HEK293 (cell line): ENCODE measurements at regions not wholly inside any gene's neighbourhood (a gene's known extent, or its start where the extent isn't known, plus 50 kb on each side); places are given as distances from the start of the nearest gene placed in this dataset.

ENCODE experiments used
- CTCF ChIA-PET: fragments of 350-600 bp; formaldehyde crosslinking; extraction: SDS; loops from one replicate; lab custom pipeline; 2021; ENCODE audit warnings: antibody characterized with exemption; lab: Yijun Ruan, JAX
- POLR2A ChIA-PET: fragments of 300-600 bp; formaldehyde crosslinking; extraction: SDS; loops from one replicate; lab custom pipeline; 2020; ENCODE audit warnings: antibody characterized with exemption, inconsistent platforms; lab: Yijun Ruan, JAX
- H3K27ac ChIP-seq: fragments of 200-500 bp; sonication (Bioruptor generic); 2 replicates; pipeline ENCODE4 v1.5.1; 2014; ENCODE audit warnings: low read depth, low read length, control low read depth, inconsistent platforms; ENCODE audit errors: extremely low read depth
- H3K36me3 ChIP-seq, 2 experiments: fragments of 200-500 bp in 1 of 2; sonication (Bioruptor generic) in 1 of 2; 1 replicate in 1 of 2; 2 replicates in 1 of 2; pipeline ENCODE4 v1.5.1; 2014 to 2017; ENCODE audit warnings: inconsistent platforms in 2 of 2, low read length in 2 of 2; ENCODE audit not compliant: control insufficient read depth in 2 of 2, insufficient read depth in 1 of 2
- H3K4me1 ChIP-seq: fragments of 200-500 bp; sonication (Bioruptor generic); 2 replicates; pipeline ENCODE4 v1.5.1; 2014; ENCODE audit warnings: mild to moderate bottlenecking, low read length, inconsistent platforms; ENCODE audit not compliant: control insufficient read depth, insufficient read depth
- H3K4me3 ChIP-seq: 2 replicates; pipeline ENCODE4 v1.5.1; 2011; ENCODE audit warnings: low read depth, mild to moderate bottlenecking, control low read depth, low read length, moderate library complexity
- H3K9me3 ChIP-seq: fragments of 200-500 bp; sonication (Bioruptor generic); 2 replicates; pipeline ENCODE4 v1.5.1; 2014; ENCODE audit warnings: low read depth, low read length, inconsistent platforms; ENCODE audit not compliant: control insufficient read depth, insufficient read depth
- GFI1B ChIP-seq: fragments of 450-650 bp; formaldehyde crosslinking; IDR thresholded peaks from 2 replicates; pipeline ENCODE4 v1.5.1; 2016; ENCODE audit warnings: missing biosample characterization, missing genetic modification characterization
- KLF8 ChIP-seq: fragments of 450-650 bp; formaldehyde crosslinking; IDR thresholded peaks from 2 replicates; pipeline ENCODE4 v1.5.1; 2016; ENCODE audit warnings: missing biosample characterization, missing genetic modification characterization
- OSR2 ChIP-seq: fragments of 450-650 bp; formaldehyde crosslinking; IDR thresholded peaks from 2 replicates; pipeline ENCODE4 v1.5.1; 2016; ENCODE audit warnings: missing biosample characterization, missing genetic modification characterization
- RBAK ChIP-seq: fragments of 450-650 bp; formaldehyde crosslinking; IDR thresholded peaks from 2 replicates; pipeline ENCODE4 v1.5.1; 2016; ENCODE audit warnings: missing biosample characterization, missing genetic modification characterization
- ZBTB21 ChIP-seq: fragments of 450-650 bp; formaldehyde crosslinking; IDR thresholded peaks from 2 replicates; pipeline ENCODE4 v1.5.1; 2017; ENCODE audit warnings: missing biosample characterization, missing genetic modification characterization
- ZBTB26 ChIP-seq: fragments of 450-650 bp; formaldehyde crosslinking; optimal IDR thresholded peaks from 2 replicates; pipeline ENCODE3; 2016; ENCODE audit warnings: missing biosample characterization, mild to moderate bottlenecking, missing genetic modification characterization
- ZBTB7A ChIP-seq: fragments of 450-650 bp; formaldehyde crosslinking; IDR thresholded peaks from 2 replicates; pipeline ENCODE4 v1.5.1; 2016; ENCODE audit warnings: low read depth, missing biosample characterization, missing genetic modification characterization
- ZIC2 ChIP-seq: fragments of 450-650 bp; formaldehyde crosslinking; IDR thresholded peaks from 2 replicates; pipeline ENCODE4 v1.5.1; 2016; ENCODE audit warnings: missing biosample characterization, missing genetic modification characterization
- ZNF214 ChIP-seq: fragments of 450-650 bp; formaldehyde crosslinking; IDR thresholded peaks from 2 replicates; pipeline ENCODE4 v1.5.1; 2017; ENCODE audit warnings: missing biosample characterization, mild to moderate bottlenecking, missing genetic modification characterization, borderline replicate concordance
- ZNF221 ChIP-seq: fragments of 450-650 bp; formaldehyde crosslinking; IDR thresholded peaks from 2 replicates; pipeline ENCODE4 v1.5.1; 2017; ENCODE audit warnings: missing biosample characterization, missing genetic modification characterization, borderline replicate concordance
- ZNF223 ChIP-seq: fragments of 450-650 bp; formaldehyde crosslinking; IDR thresholded peaks from 2 replicates; pipeline ENCODE4 v1.5.1; 2016; ENCODE audit warnings: missing biosample characterization, missing genetic modification characterization
- ZNF274 ChIP-seq, 2 experiments: fragments of 200-500 bp in 1 of 2; fragments of 450-650 bp in 1 of 2; sonication (Bioruptor generic) in 1 of 2; formaldehyde crosslinking in 1 of 2; IDR thresholded peaks; 2 replicates each; pipeline versions ENCODE4 v1.5.1 to v1.6.1; 2014 to 2016; ENCODE audit warnings: borderline replicate concordance in 1 of 2, inconsistent platforms in 1 of 2, low read length in 1 of 2, missing biosample characterization in 1 of 2, missing genetic modification characterization in 1 of 2
- ZNF302 ChIP-seq: fragments of 450-650 bp; formaldehyde crosslinking; IDR thresholded peaks from 2 replicates; pipeline ENCODE4 v1.5.1; 2016; ENCODE audit warnings: missing biosample characterization, missing genetic modification characterization, low read depth
- ZNF350 ChIP-seq: fragments of 450-650 bp; formaldehyde crosslinking; IDR thresholded peaks from 2 replicates; pipeline ENCODE4 v1.5.0; 2017; ENCODE audit warnings: missing biosample characterization, mild to moderate bottlenecking, missing genetic modification characterization
- ZNF37A ChIP-seq: fragments of 450-650 bp; IDR thresholded peaks from 2 replicates; pipeline ENCODE4 v1.5.1; 2018; ENCODE audit warnings: missing biosample characterization, missing genetic modification characterization
- ZNF501 ChIP-seq: fragments of 450-650 bp; formaldehyde crosslinking; IDR thresholded peaks from 2 replicates; pipeline ENCODE4 v1.5.1; 2016; ENCODE audit warnings: missing biosample characterization, missing genetic modification characterization
- ZNF510 ChIP-seq: fragments of 450-650 bp; formaldehyde crosslinking; IDR thresholded peaks from 2 replicates; pipeline ENCODE4 v1.5.1; 2018; ENCODE audit warnings: mild to moderate bottlenecking, missing genetic modification characterization, missing biosample characterization; ENCODE audit not compliant: insufficient replicate concordance
- ZNF776 ChIP-seq: fragments of 450-650 bp; formaldehyde crosslinking; IDR thresholded peaks from 2 replicates; pipeline ENCODE4 v1.5.0; 2017; ENCODE audit warnings: missing biosample characterization, missing genetic modification characterization, borderline replicate concordance
- ZNF792 ChIP-seq: fragments of 450-650 bp; formaldehyde crosslinking; IDR thresholded peaks from 2 replicates; pipeline ENCODE4 v1.5.1; 2016; ENCODE audit warnings: missing biosample characterization, missing genetic modification characterization
- ZNF843 ChIP-seq: fragments of 450-650 bp; formaldehyde crosslinking; IDR thresholded peaks from 2 replicates; pipeline ENCODE4 v1.5.1; 2016; ENCODE audit warnings: missing biosample characterization, missing genetic modification characterization
- ZXDB ChIP-seq: fragments of 450-650 bp; formaldehyde crosslinking; IDR thresholded peaks from 2 replicates; pipeline ENCODE4 v1.5.1; 2016; ENCODE audit warnings: missing biosample characterization, missing genetic modification characterization
- TF ChIP-seq, protein P1 (sequence below): fragments of 450-650 bp; formaldehyde crosslinking; IDR thresholded peaks from 2 replicates; pipeline ENCODE4 v1.5.1; 2016; ENCODE audit warnings: missing biosample characterization, missing genetic modification characterization, borderline replicate concordance
- TF ChIP-seq, protein P2 (sequence below): fragments of 450-650 bp; formaldehyde crosslinking; IDR thresholded peaks from 2 replicates; pipeline ENCODE4 v1.5.1; 2016; ENCODE audit warnings: missing biosample characterization, missing genetic modification characterization
- TF ChIP-seq, protein P3 (sequence below): fragments of 450-650 bp; formaldehyde crosslinking; IDR thresholded peaks from 2 replicates; pipeline ENCODE4 v1.5.1; 2016; ENCODE audit warnings: missing biosample characterization, missing genetic modification characterization

DNA sequence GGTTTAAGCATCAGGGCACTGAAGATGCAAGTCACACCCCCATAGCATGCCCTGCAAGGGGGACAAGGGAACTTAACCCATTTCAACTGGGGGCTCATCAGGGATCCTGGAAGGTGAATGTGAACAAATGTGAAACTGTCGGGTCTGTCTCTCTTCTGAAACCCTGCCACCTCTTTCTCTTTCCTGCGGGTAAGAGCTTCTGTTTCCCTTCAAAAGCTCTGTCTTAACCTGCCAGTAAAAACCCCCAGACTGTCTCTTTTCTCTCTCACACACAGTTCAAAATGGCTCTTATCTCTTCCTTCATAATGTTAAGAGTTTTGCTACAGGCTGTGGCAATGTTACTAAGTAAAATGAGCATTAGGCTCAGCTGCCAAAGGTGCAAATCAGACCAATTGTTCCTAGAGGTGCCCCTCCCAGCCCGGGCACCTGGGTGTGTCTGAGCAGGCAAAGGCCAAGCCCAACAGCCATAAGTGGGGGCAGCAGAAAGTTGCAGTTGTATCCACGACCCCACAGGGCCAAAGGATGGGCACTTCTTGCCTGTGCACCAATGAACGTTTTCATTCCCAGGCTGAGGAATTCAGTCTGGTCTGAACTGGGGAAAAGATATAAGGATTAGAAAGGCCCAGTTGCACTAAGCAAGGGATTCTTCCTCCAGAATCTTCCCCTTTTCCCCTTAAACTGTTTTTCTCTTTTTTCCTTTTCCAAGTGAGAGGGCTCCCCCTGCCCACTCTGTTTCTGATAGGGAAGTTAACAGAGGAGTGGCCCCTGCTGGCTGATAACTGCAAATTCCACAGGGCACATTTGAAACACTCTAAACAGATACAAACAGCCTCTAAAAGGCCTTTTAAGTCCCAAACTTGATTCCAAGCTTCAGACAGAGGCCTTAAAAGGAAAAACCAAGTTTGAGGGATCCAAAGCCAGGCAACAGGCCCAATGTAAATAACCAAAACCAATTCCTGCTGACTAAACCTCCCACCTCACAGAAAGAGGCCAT lies 113.8 kb upstream of the EPHA6 start:
- H3K4me1 ChIP-seq, result no peaks in the 10 kb centered on the region
- no peaks in the 10 kb centered on the region for H3K9me3 ChIP-seq
- POLR2A ChIA-PET, result no interaction called here
- H3K36me3 ChIP-seq, result no peaks in the 10 kb centered on the region
- TF ChIP-seq KLF8 (tag by site-specific recombination), result no peak
- TF ChIP-seq, all 188 proteins: peak for 0
- Histone ChIP-seq H3K27ac (no peak overlapping the region), H3K4me3 (no peak overlapping the region)
- CTCF ChIA-PET, result interaction anchor here (0.6 to 0.7 kb wide), 2 partner anchors 466 to 529 kb away, joined by 3 read pairs; no protein-coding TSS in a partner anchor

DNA sequence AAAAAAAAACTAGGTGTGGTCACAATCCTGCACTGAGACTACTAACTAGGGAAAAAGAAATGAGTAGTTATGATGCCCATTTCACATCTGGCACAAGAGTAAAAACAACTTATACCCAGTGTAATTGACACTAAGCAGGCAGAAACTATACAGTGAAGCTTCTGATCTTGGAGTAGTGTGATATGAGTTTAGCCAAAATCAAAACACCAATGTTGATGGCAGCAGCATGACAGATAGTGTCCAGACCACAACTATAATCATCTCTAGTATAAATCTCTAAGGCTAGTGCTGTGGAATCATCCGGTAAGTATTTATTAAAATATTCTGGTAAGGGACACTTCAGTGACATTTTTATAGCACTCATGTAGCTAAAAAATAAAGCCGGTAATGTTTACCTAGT lies 108.5 kb upstream of the EPHA6 start:
- ChIA-PET CTCF (no interaction called here), POLR2A (no interaction called here)
- no peaks in the 10 kb centered on the region for H3K4me1 ChIP-seq
- TF ChIP-seq ZNF843 (tag by site-specific recombination), result no peak
- no peak for TF ChIP-seq ZNF37A (tag by site-specific recombination)
- TF ChIP-seq ZNF510, result no peak
- TF ChIP-seq, protein P1, sequence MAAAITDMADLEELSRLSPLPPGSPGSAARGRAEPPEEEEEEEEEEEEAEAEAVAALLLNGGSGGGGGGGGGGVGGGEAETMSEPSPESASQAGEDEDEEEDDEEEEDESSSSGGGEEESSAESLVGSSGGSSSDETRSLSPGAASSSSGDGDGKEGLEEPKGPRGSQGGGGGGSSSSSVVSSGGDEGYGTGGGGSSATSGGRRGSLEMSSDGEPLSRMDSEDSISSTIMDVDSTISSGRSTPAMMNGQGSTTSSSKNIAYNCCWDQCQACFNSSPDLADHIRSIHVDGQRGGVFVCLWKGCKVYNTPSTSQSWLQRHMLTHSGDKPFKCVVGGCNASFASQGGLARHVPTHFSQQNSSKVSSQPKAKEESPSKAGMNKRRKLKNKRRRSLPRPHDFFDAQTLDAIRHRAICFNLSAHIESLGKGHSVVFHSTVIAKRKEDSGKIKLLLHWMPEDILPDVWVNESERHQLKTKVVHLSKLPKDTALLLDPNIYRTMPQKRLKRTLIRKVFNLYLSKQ (tag by site-specific recombination), result no peak
- no peak for TF ChIP-seq ZBTB26 (tag by site-specific recombination)
- no peak for TF ChIP-seq ZBTB21 (tag by site-specific recombination)
- no peak for TF ChIP-seq RBAK (tag by site-specific recombination)
- TF ChIP-seq ZNF501, result no peak
- TF ChIP-seq, protein P2, sequence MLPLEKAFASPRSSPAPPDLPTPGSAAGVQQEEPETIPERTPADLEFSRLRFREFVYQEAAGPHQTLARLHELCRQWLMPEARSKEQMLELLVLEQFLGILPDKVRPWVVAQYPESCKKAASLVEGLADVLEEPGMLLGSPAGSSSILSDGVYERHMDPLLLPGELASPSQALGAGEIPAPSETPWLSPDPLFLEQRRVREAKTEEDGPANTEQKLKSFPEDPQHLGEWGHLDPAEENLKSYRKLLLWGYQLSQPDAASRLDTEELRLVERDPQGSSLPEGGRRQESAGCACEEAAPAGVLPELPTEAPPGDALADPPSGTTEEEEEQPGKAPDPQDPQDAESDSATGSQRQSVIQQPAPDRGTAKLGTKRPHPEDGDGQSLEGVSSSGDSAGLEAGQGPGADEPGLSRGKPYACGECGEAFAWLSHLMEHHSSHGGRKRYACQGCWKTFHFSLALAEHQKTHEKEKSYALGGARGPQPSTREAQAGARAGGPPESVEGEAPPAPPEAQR (tag by site-specific recombination), result no peak
- no peak for TF ChIP-seq ZNF302 (tag by site-specific recombination)
- no peak for TF ChIP-seq ZNF223
- no peak for TF ChIP-seq ZBTB7A (tag by site-specific recombination)
- no peak for TF ChIP-seq ZNF214
- TF ChIP-seq ZNF792 (tag by site-specific recombination), result no peak
- no peak for TF ChIP-seq ZNF221 (tag by site-specific recombination)
- no peak for TF ChIP-seq OSR2 (tag by site-specific recombination)
- TF ChIP-seq ZIC2 (tag by site-specific recombination), result no peak
- H3K36me3 ChIP-seq, result no peaks in the 10 kb centered on the region
- no peak overlapping the region for H3K4me3 ChIP-seq
- H3K27ac ChIP-seq, result no peak overlapping the region
- H3K9me3 ChIP-seq, result no peaks in the 10 kb centered on the region

GRCh38 chr3:96706509-96706908 lies 107.9 kb upstream of the EPHA6 start:
- POLR2A ChIA-PET, result no interaction called here
- Histone ChIP-seq H3K27ac (no peak overlapping the region), H3K36me3 (no peaks in the 10 kb centered on the region), H3K4me1 (no peaks in the 10 kb centered on the region), H3K4me3 (no peak overlapping the region), H3K9me3 (no peaks in the 10 kb centered on the region)
- CTCF ChIA-PET, result no interaction called here
- TF ChIP-seq ZIC2 (tag by site-specific recombination), result no peak
- no peak for TF ChIP-seq ZXDB (tag by site-specific recombination)
- TF ChIP-seq, protein P3, sequence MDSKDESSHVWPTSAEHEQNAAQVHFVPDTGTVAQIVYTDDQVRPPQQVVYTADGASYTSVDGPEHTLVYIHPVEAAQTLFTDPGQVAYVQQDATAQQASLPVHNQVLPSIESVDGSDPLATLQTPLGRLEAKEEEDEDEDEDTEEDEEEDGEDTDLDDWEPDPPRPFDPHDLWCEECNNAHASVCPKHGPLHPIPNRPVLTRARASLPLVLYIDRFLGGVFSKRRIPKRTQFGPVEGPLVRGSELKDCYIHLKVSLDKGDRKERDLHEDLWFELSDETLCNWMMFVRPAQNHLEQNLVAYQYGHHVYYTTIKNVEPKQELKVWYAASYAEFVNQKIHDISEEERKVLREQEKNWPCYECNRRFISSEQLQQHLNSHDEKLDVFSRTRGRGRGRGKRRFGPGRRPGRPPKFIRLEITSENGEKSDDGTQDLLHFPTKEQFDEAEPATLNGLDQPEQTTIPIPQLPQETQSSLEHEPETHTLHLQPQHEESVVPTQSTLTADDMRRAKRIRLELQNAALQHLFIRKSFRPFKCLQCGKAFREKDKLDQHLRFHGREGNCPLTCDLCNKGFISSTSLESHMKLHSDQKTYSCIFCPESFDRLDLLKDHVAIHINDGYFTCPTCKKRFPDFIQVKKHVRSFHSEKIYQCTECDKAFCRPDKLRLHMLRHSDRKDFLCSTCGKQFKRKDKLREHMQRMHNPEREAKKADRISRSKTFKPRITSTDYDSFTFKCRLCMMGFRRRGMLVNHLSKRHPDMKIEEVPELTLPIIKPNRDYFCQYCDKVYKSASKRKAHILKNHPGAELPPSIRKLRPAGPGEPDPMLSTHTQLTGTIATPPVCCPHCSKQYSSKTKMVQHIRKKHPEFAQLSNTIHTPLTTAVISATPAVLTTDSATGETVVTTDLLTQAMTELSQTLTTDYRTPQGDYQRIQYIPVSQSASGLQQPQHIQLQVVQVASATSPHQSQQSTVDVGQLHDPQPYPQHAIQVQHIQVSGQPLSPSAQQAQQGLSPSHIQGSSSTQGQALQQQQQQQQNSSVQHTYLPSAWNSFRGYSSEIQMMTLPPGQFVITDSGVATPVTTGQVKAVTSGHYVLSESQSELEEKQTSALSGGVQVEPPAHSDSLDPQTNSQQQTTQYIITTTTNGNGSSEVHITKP (tag by site-specific recombination), result no peak
- TF ChIP-seq ZNF776 (tag by site-specific recombination), result no peak
- TF ChIP-seq ZNF350 (tag by site-specific recombination), result no peak
- no peak for TF ChIP-seq GFI1B (tag by site-specific recombination)
- TF ChIP-seq ZNF274 (IDR thresholded peaks at IDR 0.05; ENCODE audit: low read length), result no peak
- no peak for TF ChIP-seq ZNF274 (tag by site-specific recombination; IDR thresholded peaks at IDR 0.05; ENCODE audit: borderline replicate concordance)
